ENCODE measurements at regions not wholly inside any gene's neighbourhood (a gene's known extent, or its start where the extent isn't known, plus 50 kb on each side); places are given as distances from the start of the nearest gene placed in this dataset.

GRCh38 chr14:94907626-94908261, 137.8 kb upstream of the GSC start:
- Histone ChIP-seq H2AFZ (ENCODE audit: control insufficient read depth, low read length) (no peak overlapping the region), H3K9ac (ENCODE audit: control insufficient read depth, extremely low read depth, insufficient read depth, low read length) (no peak overlapping the region), H3K9me1 (ENCODE audit: control insufficient read depth, extremely low read depth, insufficient read depth, low read length) (no peaks in the 10 kb centered on the region), H3K4me2 (ENCODE audit: control insufficient read depth, extremely low read depth, insufficient read depth, low read depth, low read length) (peak overlapping the region; percentile 54), H3K27me3 (ENCODE audit: control insufficient read depth, extremely low read depth, insufficient read depth, low read length) (peaks cover 16% of the 10 kb centered on the region), H3K4me1 (ENCODE audit: control insufficient read depth, extremely low read depth, insufficient read depth, low read length) (no peaks in the 10 kb centered on the region), H3K27ac (ENCODE audit: control insufficient read depth, insufficient read depth, low read length) (no peak overlapping the region), H3K4me3 (ENCODE audit: control insufficient read depth in 2 of 3, extremely low read depth in 1 of 3, insufficient read depth in 2 of 3, low read depth in 1 of 3, low read length in 3 of 3) (peak overlapping the region in 1 of 3 experiments; percentile 14), H3K9me3 (ENCODE audit: control insufficient read depth, low read depth, low read length) (no peaks in the 10 kb centered on the region), H4K20me1 (ENCODE audit: control insufficient read depth, extremely low read depth, insufficient read depth, low read length) (no peaks in the 10 kb centered on the region), H3K36me3 (ENCODE audit: control insufficient read depth in 2 of 2, extremely low read depth in 1 of 2, insufficient read depth in 2 of 2, low read length in 2 of 2) (no peaks in the 10 kb centered on the region), H3K79me2 (ENCODE audit: control insufficient read depth, insufficient read depth, low read length) (no peaks in the 10 kb centered on the region)
- TF ChIP-seq CTCF (optimal IDR thresholded peaks at IDR 0.05 in 1 of 3, IDR thresholded peaks at IDR 0.05 in 1 of 3, conservative IDR thresholded peaks at IDR 0.05 in 1 of 3; ENCODE audit: extremely low read depth in 1 of 3, insufficient read depth in 2 of 3, low read length in 3 of 3) (no peak), EZH2 (IDR thresholded peaks at IDR 0.05; ENCODE audit: low read length) (no peak)
- dilution Hi-C loops (cut with MboI; ENCODE audit: extremely low pct_ligation_motif_present, low sequenced_read_pairs): no loop called here
- FAIRE-seq (no peak), DNase-seq (ENCODE audit: low read depth, low spot score) (no peak)

GRCh38 chr14:94906991-94907587, 137.2 kb upstream of the GSC start:
- no peak overlapping the region for H3K4me3 ChIP-seq (ENCODE audit: control insufficient read depth in 2 of 3, extremely low read depth in 1 of 3, insufficient read depth in 2 of 3, low read depth in 1 of 3, low read length in 3 of 3)
- H3K9ac ChIP-seq (ENCODE audit: control insufficient read depth, extremely low read depth, insufficient read depth, low read length): no peak overlapping the region
- no peaks in the 10 kb centered on the region for H3K36me3 ChIP-seq (ENCODE audit: control insufficient read depth in 2 of 2, extremely low read depth in 1 of 2, insufficient read depth in 2 of 2, low read length in 2 of 2)
- H4K20me1 ChIP-seq (ENCODE audit: control insufficient read depth, extremely low read depth, insufficient read depth, low read length): no peaks in the 10 kb centered on the region
- no peaks in the 10 kb centered on the region for H3K79me2 ChIP-seq (ENCODE audit: control insufficient read depth, insufficient read depth, low read length)
- no peak overlapping the region for H3K4me2 ChIP-seq (ENCODE audit: control insufficient read depth, extremely low read depth, insufficient read depth, low read depth, low read length)
- no peaks in the 10 kb centered on the region for H3K9me1 ChIP-seq (ENCODE audit: control insufficient read depth, extremely low read depth, insufficient read depth, low read length)
- no peak overlapping the region for H3K27ac ChIP-seq (ENCODE audit: control insufficient read depth, insufficient read depth, low read length)
- no peak for DNase-seq (ENCODE audit: low read depth, low spot score)
- TF ChIP-seq EZH2 (IDR thresholded peaks at IDR 0.05; ENCODE audit: low read length) (no peak), CTCF (optimal IDR thresholded peaks at IDR 0.05 in 1 of 3, IDR thresholded peaks at IDR 0.05 in 1 of 3, conservative IDR thresholded peaks at IDR 0.05 in 1 of 3; ENCODE audit: extremely low read depth in 1 of 3, insufficient read depth in 2 of 3, low read length in 3 of 3) (no peak)
- no peaks in the 10 kb centered on the region for H3K4me1 ChIP-seq (ENCODE audit: control insufficient read depth, extremely low read depth, insufficient read depth, low read length)
- FAIRE-seq: no peak
- no peak overlapping the region for H2AFZ ChIP-seq (ENCODE audit: control insufficient read depth, low read length)
- H3K9me3 ChIP-seq (ENCODE audit: control insufficient read depth, low read depth, low read length): no peaks in the 10 kb centered on the region
- H3K27me3 ChIP-seq (ENCODE audit: control insufficient read depth, extremely low read depth, insufficient read depth, low read length): peaks cover 16% of the 10 kb centered on the region
- dilution Hi-C loops (cut with MboI; ENCODE audit: extremely low pct_ligation_motif_present, low sequenced_read_pairs): no loop called here

All from keratinocyte (primary cell).